Caco-2 (cell line): ENCODE measurements at regions not wholly inside any gene's neighbourhood (a gene's known extent, or its start where the extent isn't known, plus 50 kb on each side); places are given as distances from the start of the nearest gene placed in this dataset.

Experiments
- BruUV-seq: library from RNA; stranded (reverse); fragments of 400-500 nt; replicated peaks from 2 replicates; lab custom pipeline; 2021; lab: Mats Ljungman, UMichigan
- CTCF ChIA-PET: fragments of 300-600 bp; sonication (Branson Sonifier 250); formaldehyde crosslinking; loops from one replicate; lab custom pipeline; 2022; ENCODE audit warnings: antibody characterized with exemption; lab: Charles Lee
- POLR2A ChIA-PET: fragments of 300-600 bp; sonication (Branson Sonifier 250); formaldehyde crosslinking; loops from one replicate; lab custom pipeline; 2022; ENCODE audit warnings: antibody characterized with exemption; lab: Charles Lee
- DNase-seq, 2 experiments: peaks; one replicate each; pipeline versions ENCODE4 v3.0.0 to v3.0.0-alpha.2; 2020 to 2022
- H3K27me3 ChIP-seq: replicated peaks from 2 replicates; pipeline ENCODE4 v1.6.0; 2011; ENCODE audit warnings: low read length; ENCODE audit not compliant: control insufficient read depth, insufficient read depth
- H3K36me3 ChIP-seq: 2 replicates; pipeline ENCODE4 v1.5.1; 2011; ENCODE audit warnings: low read length; ENCODE audit not compliant: control insufficient read depth, insufficient read depth
- H3K4me1 ChIP-seq: fragments of 250-450 bp; sonication (Bioruptor Pico); 2 replicates; pipeline ENCODE4 v1.5.1; 2020; ENCODE audit warnings: mild to moderate bottlenecking
- H3K4me3 ChIP-seq: 2 replicates; pipeline ENCODE4 v1.5.1; 2011; ENCODE audit warnings: low read depth, mild to moderate bottlenecking, control low read depth, low read length
- H3K9me3 ChIP-seq: fragments of 250-450 bp; sonication (Bioruptor Pico); 2 replicates; pipeline ENCODE4 v1.5.1; 2020; ENCODE audit warnings: mild to moderate bottlenecking, moderate library complexity
- H3K27ac Mint-ChIP-seq: one replicate; pipeline ENCODE4 v1.8.0; 2022; ENCODE audit warnings: mixed read lengths; ENCODE audit not compliant: unreplicated experiment
- H3K27me3 Mint-ChIP-seq: one replicate; pipeline ENCODE4 v1.8.0; 2022; ENCODE audit warnings: mixed read lengths; ENCODE audit not compliant: insufficient read depth, unreplicated experiment
- H3K36me3 Mint-ChIP-seq: one replicate; pipeline ENCODE4 v1.8.0; 2022; ENCODE audit warnings: mild to moderate bottlenecking, mixed read lengths; ENCODE audit not compliant: insufficient read depth, unreplicated experiment
- H3K4me1 Mint-ChIP-seq: one replicate; pipeline ENCODE4 v1.8.0; 2022; ENCODE audit warnings: low read depth, mixed read lengths; ENCODE audit not compliant: unreplicated experiment
- H3K4me3 Mint-ChIP-seq: one replicate; pipeline ENCODE4 v1.8.0; 2022; ENCODE audit warnings: mild to moderate bottlenecking, moderate library complexity, mixed read lengths; ENCODE audit not compliant: unreplicated experiment
- H3K9me3 Mint-ChIP-seq: one replicate; pipeline ENCODE4 v1.8.0; 2022; ENCODE audit warnings: mixed read lengths; ENCODE audit not compliant: unreplicated experiment
- intact Hi-C: fragments of 100-400 bp; cut with micrococcal nuclease; formaldehyde crosslinking; loops from one replicate; pipeline ENCODE4 v1.10.0; 2022; ENCODE audit not compliant: unreplicated experiment
- TF ChIP-seq, protein P1 (sequence below), 2 experiments: fragments of 200-600 bp in 1 of 2; IDR thresholded peaks; 1 replicate in 1 of 2; 2 replicates in 1 of 2; pipeline versions ENCODE4 v1.5.1 to v1.8.0; 2011 to 2022; ENCODE audit warnings: antibody characterized with exemption in 1 of 2, control low read depth in 1 of 2, inconsistent platforms in 1 of 2, low read depth in 1 of 2, low read length in 1 of 2, mild to moderate bottlenecking in 1 of 2, moderate library complexity in 1 of 2; ENCODE audit not compliant: insufficient read depth in 1 of 2, severe bottlenecking in 1 of 2, unreplicated experiment in 1 of 2

DNA sequence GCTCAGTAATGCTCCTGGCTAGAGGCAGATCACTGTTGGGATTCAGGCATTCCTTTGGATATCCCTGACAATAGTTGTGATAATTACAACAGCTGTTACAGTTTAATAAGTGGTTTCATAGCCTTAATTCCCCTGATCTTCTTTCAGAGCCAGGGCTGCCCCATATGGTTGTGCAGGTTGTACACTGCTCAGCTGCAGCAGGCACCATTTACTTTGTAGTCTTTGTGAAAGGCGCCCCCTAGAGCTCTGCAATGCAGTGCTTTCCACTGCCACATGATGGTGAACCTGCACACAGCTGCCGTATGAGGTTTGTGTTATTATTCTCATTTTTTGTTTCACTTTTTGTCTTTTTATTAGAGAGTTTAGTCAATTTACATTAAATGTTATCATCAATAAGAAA, 239.1 kb downstream of the KCNS3 start:
- intact Hi-C loops = loop anchor here (2.0 kb wide), 1 partner anchor 265 kb away; no protein-coding TSS in a partner anchor
- Histone ChIP-seq H3K9me3 (no peaks in the 10 kb centered on the region), H3K36me3 (no peaks in the 10 kb centered on the region), H3K4me1 (no peaks in the 10 kb centered on the region), H3K4me3 (no peak overlapping the region), H3K27me3 (no peaks in the 10 kb centered on the region; the same call in 1 of the 2 replicates)
- Mint-ChIP-seq H3K27ac (no peak overlapping the region), H3K9me3 (no peaks in the 10 kb centered on the region), H3K27me3 (peaks cover 8% of the 10 kb centered on the region), H3K4me3 (no peak overlapping the region), H3K4me1 (no peaks in the 10 kb centered on the region), H3K36me3 (no peaks in the 10 kb centered on the region)
- BruUV-seq = no TSS peak
- CTCF ChIA-PET = interaction anchor here (0.6 kb wide), 1 partner anchor 63 kb away, joined by 3 read pairs; no protein-coding TSS in a partner anchor
- DNase-seq = peak; percentile 14 to 38
- TF ChIP-seq, protein P1, sequence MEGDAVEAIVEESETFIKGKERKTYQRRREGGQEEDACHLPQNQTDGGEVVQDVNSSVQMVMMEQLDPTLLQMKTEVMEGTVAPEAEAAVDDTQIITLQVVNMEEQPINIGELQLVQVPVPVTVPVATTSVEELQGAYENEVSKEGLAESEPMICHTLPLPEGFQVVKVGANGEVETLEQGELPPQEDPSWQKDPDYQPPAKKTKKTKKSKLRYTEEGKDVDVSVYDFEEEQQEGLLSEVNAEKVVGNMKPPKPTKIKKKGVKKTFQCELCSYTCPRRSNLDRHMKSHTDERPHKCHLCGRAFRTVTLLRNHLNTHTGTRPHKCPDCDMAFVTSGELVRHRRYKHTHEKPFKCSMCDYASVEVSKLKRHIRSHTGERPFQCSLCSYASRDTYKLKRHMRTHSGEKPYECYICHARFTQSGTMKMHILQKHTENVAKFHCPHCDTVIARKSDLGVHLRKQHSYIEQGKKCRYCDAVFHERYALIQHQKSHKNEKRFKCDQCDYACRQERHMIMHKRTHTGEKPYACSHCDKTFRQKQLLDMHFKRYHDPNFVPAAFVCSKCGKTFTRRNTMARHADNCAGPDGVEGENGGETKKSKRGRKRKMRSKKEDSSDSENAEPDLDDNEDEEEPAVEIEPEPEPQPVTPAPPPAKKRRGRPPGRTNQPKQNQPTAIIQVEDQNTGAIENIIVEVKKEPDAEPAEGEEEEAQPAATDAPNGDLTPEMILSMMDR (IDR thresholded peaks at IDR 0.05; ENCODE audit: insufficient read depth in 1 of 2, low read depth in 1 of 2, low read length in 1 of 2, severe bottlenecking in 1 of 2, unreplicated experiment in 1 of 2) = peak; percentile 8 to 17
- POLR2A ChIA-PET = no interaction called here

DNA sequence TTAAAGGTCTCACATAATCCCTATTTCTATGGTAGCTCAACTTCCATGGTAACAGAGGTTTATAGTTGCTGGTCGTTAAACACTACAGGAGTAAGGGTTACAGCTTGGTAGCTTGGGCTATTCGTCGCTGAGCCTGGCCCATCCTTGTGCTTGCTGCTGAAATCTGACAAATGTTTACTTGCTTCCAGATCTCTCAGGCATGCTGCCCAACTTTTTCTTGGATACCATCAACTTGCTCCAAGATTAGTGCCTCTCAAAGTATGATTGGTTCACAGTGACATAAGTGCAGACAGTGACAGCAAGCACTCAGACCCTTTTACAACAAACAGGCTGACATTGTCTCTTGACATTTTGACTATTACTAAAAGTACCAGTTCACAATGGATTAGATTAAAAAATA, 231.8 kb downstream of the KCNS3 start:
- CTCF ChIA-PET = no interaction called here
- BruUV-seq = no TSS peak
- intact Hi-C loops = no loop called here

DNA sequence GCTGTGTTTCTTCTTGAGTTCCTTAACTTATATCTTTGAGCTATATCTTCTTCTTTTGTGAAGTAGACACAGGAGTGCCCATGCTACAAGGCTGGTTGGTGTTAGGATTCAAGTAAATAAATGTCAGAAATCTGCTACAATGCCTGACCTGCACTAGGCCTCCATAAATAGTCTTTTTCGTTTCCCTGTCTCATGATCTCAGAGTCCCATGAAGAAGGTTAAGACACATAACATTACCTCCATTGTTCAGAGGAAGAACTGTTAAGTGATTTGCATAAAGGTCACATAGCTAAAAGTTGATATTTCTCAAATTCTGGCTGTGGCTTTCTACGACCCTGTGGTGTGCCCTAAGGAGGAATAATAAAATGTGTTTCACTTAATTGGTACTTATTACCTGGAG, 228.4 kb downstream of the KCNS3 start:
- Histone ChIP-seq H3K27me3 (no peaks in the 10 kb centered on the region), H3K4me3 (no peak overlapping the region), H3K4me1 (no peaks in the 10 kb centered on the region; the same call in 1 of the 2 replicates), H3K9me3 (no peaks in the 10 kb centered on the region), H3K36me3 (no peaks in the 10 kb centered on the region)
- H3K4me3 Mint-ChIP-seq = no peak overlapping the region
- BruUV-seq = no TSS peak
- peaks cover 4% of the 10 kb centered on the region for H3K27me3 Mint-ChIP-seq
- intact Hi-C loops = no loop called here
- H3K27ac Mint-ChIP-seq = no peak overlapping the region
- H3K36me3 Mint-ChIP-seq = no peaks in the 10 kb centered on the region
- H3K9me3 Mint-ChIP-seq = no peaks in the 10 kb centered on the region
- no peak for DNase-seq
- POLR2A ChIA-PET = no interaction called here
- TF ChIP-seq, protein P1 (IDR thresholded peaks at IDR 0.05; ENCODE audit: insufficient read depth in 1 of 2, low read depth in 1 of 2, low read length in 1 of 2, severe bottlenecking in 1 of 2, unreplicated experiment in 1 of 2) = no peak
- peaks cover 7% of the 10 kb centered on the region for H3K4me1 Mint-ChIP-seq
- CTCF ChIA-PET = no interaction called here

More for the DNA sequence above, 231.8 kb downstream of the KCNS3 start:
- TF ChIP-seq, protein P1 (IDR thresholded peaks at IDR 0.05; ENCODE audit: insufficient read depth in 1 of 2, low read depth in 1 of 2, low read length in 1 of 2, severe bottlenecking in 1 of 2, unreplicated experiment in 1 of 2) = no peak
- H3K4me1 ChIP-seq = no peaks in the 10 kb centered on the region; the same call in 1 of the 2 replicates
- H3K4me3 ChIP-seq = no peak overlapping the region
- Mint-ChIP-seq H3K4me1 (peaks cover 7% of the 10 kb centered on the region), H3K27ac (no peak overlapping the region), H3K4me3 (no peak overlapping the region), H3K36me3 (no peaks in the 10 kb centered on the region), H3K9me3 (no peaks in the 10 kb centered on the region), H3K27me3 (peaks cover 4% of the 10 kb centered on the region)
- DNase-seq = no peak
- no peaks in the 10 kb centered on the region for H3K9me3 ChIP-seq
- no peaks in the 10 kb centered on the region for H3K36me3 ChIP-seq
- POLR2A ChIA-PET = no interaction called here
- H3K27me3 ChIP-seq = no peaks in the 10 kb centered on the region
